Left lung (tissue), 4 donors: ENCODE measurements at regions not wholly inside any gene's neighbourhood (a gene's known extent, or its start where the extent isn't known, plus 50 kb on each side); places are given as distances from the start of the nearest gene placed in this dataset.

Experiments used
- ATAC-seq: fragments of 200-7000 bp; cut with Tn5 transposase; one replicate; pipeline ENCODE4 v1.9.1; 2020; ENCODE audit warnings: moderate library complexity
- DNase-seq, 4 donors: peaks; one replicate each; pipeline ENCODE4 v3.0.0-alpha.2; 2013 to 2020
- H3K27ac ChIP-seq, 2 donors: fragments of 200-600 bp; sonication (generic) in 1 of 2; one replicate each; pipeline versions ENCODE4 v1.5.0 to v1.8.0; 2020 to 2021
- H3K27me3 ChIP-seq, 2 donors: fragments of 200-600 bp; sonication (generic) in 1 of 2; one replicate each; pipeline versions ENCODE4 v1.5.0 to v1.8.0; 2020 to 2021
- H3K36me3 ChIP-seq, 2 donors: fragments of 200-600 bp; sonication (generic) in 1 of 2; one replicate each; pipeline versions ENCODE4 v1.5.0 to v1.8.0; 2020 to 2021
- H3K4me1 ChIP-seq, 2 donors: fragments of 200-600 bp; one replicate each; pipeline ENCODE4 v1.8.0; 2021
- H3K4me3 ChIP-seq, 2 donors: fragments of 200-600 bp; sonication (generic) in 1 of 2; one replicate each; pipeline versions ENCODE4 v1.5.0 to v1.8.0; 2020 to 2021; ENCODE audit warnings: mild to moderate bottlenecking in 1 of 2
- H3K9me3 ChIP-seq, 2 donors: fragments of 200-600 bp; sonication (generic) in 1 of 2; one replicate each; pipeline versions ENCODE4 v1.5.0 to v1.8.0; 2020 to 2021
- intact Hi-C, 2 donors: fragments of 100-400 bp; cut with DNase I; formaldehyde crosslinking; loops; one replicate each; pipeline versions ENCODE4 v1.11.2 to v1.14.2; 2022
- TF ChIP-seq, protein P1 (sequence below), 2 donors: fragments of 200-600 bp; sonication (generic) in 1 of 2; IDR thresholded peaks; one replicate each; pipeline versions ENCODE4 v1.5.0 to v1.8.0; 2021; ENCODE audit warnings: antibody characterized with exemption in 2 of 2
- donor health status: DM: no; HTN: yes; CAD: no.
- donor health status: DM: no; HTN: no; CAD: no.

GRCh38 chr14:85217412-85217811 is 312.5 kb upstream of the FLRT2 start:
- intact Hi-C loops, result no loop called here
- TF ChIP-seq, protein P1, sequence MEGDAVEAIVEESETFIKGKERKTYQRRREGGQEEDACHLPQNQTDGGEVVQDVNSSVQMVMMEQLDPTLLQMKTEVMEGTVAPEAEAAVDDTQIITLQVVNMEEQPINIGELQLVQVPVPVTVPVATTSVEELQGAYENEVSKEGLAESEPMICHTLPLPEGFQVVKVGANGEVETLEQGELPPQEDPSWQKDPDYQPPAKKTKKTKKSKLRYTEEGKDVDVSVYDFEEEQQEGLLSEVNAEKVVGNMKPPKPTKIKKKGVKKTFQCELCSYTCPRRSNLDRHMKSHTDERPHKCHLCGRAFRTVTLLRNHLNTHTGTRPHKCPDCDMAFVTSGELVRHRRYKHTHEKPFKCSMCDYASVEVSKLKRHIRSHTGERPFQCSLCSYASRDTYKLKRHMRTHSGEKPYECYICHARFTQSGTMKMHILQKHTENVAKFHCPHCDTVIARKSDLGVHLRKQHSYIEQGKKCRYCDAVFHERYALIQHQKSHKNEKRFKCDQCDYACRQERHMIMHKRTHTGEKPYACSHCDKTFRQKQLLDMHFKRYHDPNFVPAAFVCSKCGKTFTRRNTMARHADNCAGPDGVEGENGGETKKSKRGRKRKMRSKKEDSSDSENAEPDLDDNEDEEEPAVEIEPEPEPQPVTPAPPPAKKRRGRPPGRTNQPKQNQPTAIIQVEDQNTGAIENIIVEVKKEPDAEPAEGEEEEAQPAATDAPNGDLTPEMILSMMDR (IDR thresholded peaks at IDR 0.05), result no peak

GRCh38 chr14:85218982-85219381 is 311.0 kb upstream of the FLRT2 start:
- intact Hi-C loops, result no loop called here
- H3K36me3 ChIP-seq, result no peaks in the 10 kb centered on the region
- no peak overlapping the region for H3K4me3 ChIP-seq
- no peaks in the 10 kb centered on the region for H3K4me1 ChIP-seq
- TF ChIP-seq, protein P1 (IDR thresholded peaks at IDR 0.05), result no peak
- ATAC-seq, result no peak
- no peak for DNase-seq
- no peak overlapping the region for H3K27ac ChIP-seq
- H3K27me3 ChIP-seq, result no peaks in the 10 kb centered on the region
- H3K9me3 ChIP-seq, result no peaks in the 10 kb centered on the region

More at GRCh38 chr14:85217412-85217811, 312.5 kb upstream of the FLRT2 start:
- peaks cover 0 to 4% of the 10 kb centered on the region in 2 donors for H3K9me3 ChIP-seq
- no peaks in the 10 kb centered on the region for H3K27me3 ChIP-seq
- no peaks in the 10 kb centered on the region for H3K36me3 ChIP-seq
- ATAC-seq (no peak), DNase-seq (no peak)
- H3K27ac ChIP-seq, result no peak overlapping the region
- H3K4me3 ChIP-seq, result no peak overlapping the region
- no peaks in the 10 kb centered on the region for H3K4me1 ChIP-seq

GRCh38 chr14:85221832-85222231 is 308.1 kb upstream of the FLRT2 start:
- intact Hi-C loops, result no loop called here
- Histone ChIP-seq H3K4me1 (no peaks in the 10 kb centered on the region), H3K4me3 (no peak overlapping the region), H3K27ac (no peak overlapping the region), H3K9me3 (no peaks in the 10 kb centered on the region), H3K36me3 (no peaks in the 10 kb centered on the region), H3K27me3 (no peaks in the 10 kb centered on the region)
- TF ChIP-seq, protein P1 (IDR thresholded peaks at IDR 0.05), result no peak
- DNase-seq (no peak), ATAC-seq (no peak)

- intact Hi-C loops, result no loop called here
- Histone ChIP-seq H3K4me1 (no peaks in the 10 kb centered on the region), H3K27me3 (no peaks in the 10 kb centered on the region)
Measured at GRCh38 chr14:85222341-85222740, 307.6 kb upstream of the FLRT2 start.

DNA sequence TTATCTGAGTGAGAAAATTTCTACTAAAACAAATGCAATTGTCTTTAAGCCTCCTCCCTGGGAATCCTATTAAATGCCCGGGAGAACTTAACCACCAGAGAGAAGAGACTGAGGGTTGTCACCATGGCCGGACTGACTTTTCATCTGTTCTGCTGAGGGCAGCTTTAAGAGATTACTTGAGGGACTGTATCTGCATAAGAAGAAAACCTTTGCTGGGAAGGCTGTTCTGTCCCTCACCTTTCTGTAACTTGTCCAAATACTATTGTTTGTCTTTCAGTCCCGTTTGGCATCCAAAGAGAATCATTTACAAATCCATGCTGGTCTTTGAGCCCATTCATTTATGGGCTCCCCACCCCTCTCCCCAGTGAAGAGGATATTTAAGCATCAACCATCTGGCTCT is 306.3 kb upstream of the FLRT2 start:
- no peak for ATAC-seq
- TF ChIP-seq, protein P1 (IDR thresholded peaks at IDR 0.05), result no peak
- intact Hi-C loops, result no loop called here

More at GRCh38 chr14:85222341-85222740, 307.6 kb upstream of the FLRT2 start:
- no peaks in the 10 kb centered on the region for H3K9me3 ChIP-seq
- no peak for DNase-seq
- H3K27ac ChIP-seq, result no peak overlapping the region
- H3K4me3 ChIP-seq, result no peak overlapping the region
- TF ChIP-seq, protein P1 (IDR thresholded peaks at IDR 0.05), result no peak
- H3K36me3 ChIP-seq, result no peaks in the 10 kb centered on the region
- ATAC-seq, result no peak

More for the DNA sequence above, 306.3 kb upstream of the FLRT2 start:
- no peaks in the 10 kb centered on the region for H3K27me3 ChIP-seq
- no peak overlapping the region for H3K4me3 ChIP-seq
- H3K9me3 ChIP-seq, result no peaks in the 10 kb centered on the region
- H3K4me1 ChIP-seq, result no peaks in the 10 kb centered on the region
- H3K36me3 ChIP-seq, result no peaks in the 10 kb centered on the region
- no peak overlapping the region for H3K27ac ChIP-seq
- no peak for DNase-seq
